Endothelial cell of umbilical vein (primary cell): ENCODE measurements at regions not wholly inside any gene's neighbourhood (a gene's known extent, or its start where the extent isn't known, plus 50 kb on each side); places are given as distances from the start of the nearest gene placed in this dataset.

Experiments used
- EZH2 ChIP-seq: IDR thresholded peaks from 2 replicates; pipeline ENCODE4 v1.6.1; 2012; ENCODE audit warnings: borderline replicate concordance, low read depth, mild to moderate bottlenecking, moderate library complexity, low read length, inconsistent platforms; ENCODE audit not compliant: severe bottlenecking
- FOS ChIP-seq: IDR thresholded peaks from 2 replicates; pipeline ENCODE4 v1.6.1; 2011; ENCODE audit warnings: mild to moderate bottlenecking, low read length, moderate library complexity, borderline replicate concordance; ENCODE audit not compliant: insufficient read depth
- GATA2 ChIP-seq: IDR thresholded peaks from 2 replicates; pipeline ENCODE4 v1.7.0; 2011; ENCODE audit warnings: low read depth, mild to moderate bottlenecking, moderate library complexity, mixed read lengths, low read length; ENCODE audit not compliant: insufficient read length, insufficient read depth
- MYC ChIP-seq: IDR thresholded peaks from one replicate; pipeline ENCODE4 v1.6.1; 2011; ENCODE audit warnings: mild to moderate bottlenecking, low read depth, low read length
- POLR2A ChIP-seq: IDR thresholded peaks from 2 replicates; pipeline ENCODE4 v1.6.1; 2012; ENCODE audit warnings: low read depth, mild to moderate bottlenecking, control low read depth, low read length
- POLR2AphosphoS5 ChIP-seq: IDR thresholded peaks from 2 replicates; pipeline ENCODE4 v1.6.1; 2012; ENCODE audit warnings: low read depth, mild to moderate bottlenecking, control low read depth, low read length, moderate library complexity; ENCODE audit not compliant: insufficient read depth
- TF ChIP-seq, protein P1 (sequence below), 2 donors: IDR thresholded peaks; 1 replicate in 1 of 2; 2 replicates in 1 of 2; pipeline ENCODE4 v1.5.1; 2011; ENCODE audit warnings: low read length in 2 of 2, mild to moderate bottlenecking in 2 of 2, moderate library complexity in 2 of 2, control low read depth in 1 of 2, inconsistent platforms in 1 of 2, low read depth in 1 of 2; ENCODE audit not compliant: insufficient read depth in 1 of 2; ENCODE audit errors: extremely low read depth in 1 of 2

DNA sequence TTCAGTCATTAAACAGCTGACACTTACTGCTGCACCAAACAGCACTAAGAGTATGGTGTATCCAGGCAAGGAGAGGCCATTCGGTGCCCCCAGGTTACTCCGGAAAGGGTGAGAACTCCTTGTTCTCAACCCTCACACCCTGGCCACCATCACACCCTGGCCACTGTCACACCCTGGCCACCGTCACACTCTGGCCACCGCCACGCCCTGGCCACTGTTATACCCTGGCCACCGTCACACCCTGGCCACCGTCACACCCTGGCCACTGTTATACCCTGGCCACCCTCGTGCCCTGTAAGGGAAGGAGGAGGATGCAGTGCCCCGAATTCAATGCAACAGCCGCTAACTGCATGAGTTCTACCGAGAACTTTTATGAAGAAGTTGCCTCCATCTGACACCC is 644.4 kb downstream of the TBC1D22A start:
- TF ChIP-seq, protein P1, sequence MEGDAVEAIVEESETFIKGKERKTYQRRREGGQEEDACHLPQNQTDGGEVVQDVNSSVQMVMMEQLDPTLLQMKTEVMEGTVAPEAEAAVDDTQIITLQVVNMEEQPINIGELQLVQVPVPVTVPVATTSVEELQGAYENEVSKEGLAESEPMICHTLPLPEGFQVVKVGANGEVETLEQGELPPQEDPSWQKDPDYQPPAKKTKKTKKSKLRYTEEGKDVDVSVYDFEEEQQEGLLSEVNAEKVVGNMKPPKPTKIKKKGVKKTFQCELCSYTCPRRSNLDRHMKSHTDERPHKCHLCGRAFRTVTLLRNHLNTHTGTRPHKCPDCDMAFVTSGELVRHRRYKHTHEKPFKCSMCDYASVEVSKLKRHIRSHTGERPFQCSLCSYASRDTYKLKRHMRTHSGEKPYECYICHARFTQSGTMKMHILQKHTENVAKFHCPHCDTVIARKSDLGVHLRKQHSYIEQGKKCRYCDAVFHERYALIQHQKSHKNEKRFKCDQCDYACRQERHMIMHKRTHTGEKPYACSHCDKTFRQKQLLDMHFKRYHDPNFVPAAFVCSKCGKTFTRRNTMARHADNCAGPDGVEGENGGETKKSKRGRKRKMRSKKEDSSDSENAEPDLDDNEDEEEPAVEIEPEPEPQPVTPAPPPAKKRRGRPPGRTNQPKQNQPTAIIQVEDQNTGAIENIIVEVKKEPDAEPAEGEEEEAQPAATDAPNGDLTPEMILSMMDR (IDR thresholded peaks at IDR 0.05; ENCODE audit: extremely low read depth in 1 of 2, insufficient read depth in 1 of 2, low read depth in 1 of 2, low read length in 2 of 2): no peak
- TF ChIP-seq GATA2 (no peak), POLR2A (no peak), POLR2AphosphoS5 (no peak), EZH2 (no peak), MYC (no peak), FOS (no peak)
